ENCODE measurements at regions not wholly inside any gene's neighbourhood (a gene's known extent, or its start where the extent isn't known, plus 50 kb on each side); places are given as distances from the start of the nearest gene placed in this dataset.

GRCh38 chr18:41353777-41354528 lies 601.1 kb upstream of the PIK3C3 start:
- DNase-seq (ENCODE audit: low spot score), result no peak

GRCh38 chr18:41351430-41351829 lies 603.6 kb upstream of the PIK3C3 start:
- DNase-seq (ENCODE audit: low spot score), result no peak

- no peak for DNase-seq (ENCODE audit: low spot score)
Observed at GRCh38 chr18:41347057-41347456, 608.0 kb upstream of the PIK3C3 start.

GRCh38 chr18:41343808-41344207 lies 611.2 kb upstream of the PIK3C3 start:
- DNase-seq (ENCODE audit: low spot score), result no peak

GRCh38 chr18:41338341-41338740 lies 616.7 kb upstream of the PIK3C3 start:
- no peak for DNase-seq (ENCODE audit: low spot score)

GRCh38 chr18:41331661-41332060 lies 623.4 kb upstream of the PIK3C3 start:
- no peak for DNase-seq (ENCODE audit: low spot score)

GRCh38 chr18:41326311-41326710 lies 628.7 kb upstream of the PIK3C3 start:
- DNase-seq (ENCODE audit: low spot score), result no peak

GRCh38 chr18:41324934-41325333 lies 630.1 kb upstream of the PIK3C3 start:
- DNase-seq (ENCODE audit: low spot score), result no peak

GRCh38 chr18:41324020-41324791 lies 630.8 kb upstream of the PIK3C3 start:
- no peak for DNase-seq (ENCODE audit: low spot score)

GRCh38 chr18:41323044-41323443 lies 632.0 kb upstream of the PIK3C3 start:
- no peak for DNase-seq (ENCODE audit: low spot score)

- DNase-seq (ENCODE audit: low spot score), result no peak
Observed at GRCh38 chr18:41320100-41320499, 634.9 kb upstream of the PIK3C3 start.

- DNase-seq (ENCODE audit: low spot score), result no peak
Observed at GRCh38 chr18:41315134-41315533, 639.9 kb upstream of the PIK3C3 start.

GRCh38 chr18:41311571-41312547 lies 643.2 kb upstream of the PIK3C3 start:
- no peak for DNase-seq (ENCODE audit: low spot score)

GRCh38 chr18:41297740-41298139 lies 657.3 kb upstream of the PIK3C3 start:
- DNase-seq (ENCODE audit: low spot score), result no peak

- no peak for DNase-seq (ENCODE audit: low spot score)
Observed at GRCh38 chr18:41269294-41269693, 685.7 kb upstream of the PIK3C3 start.

GRCh38 chr18:41268271-41268670 lies 686.8 kb upstream of the PIK3C3 start:
- no peak for DNase-seq (ENCODE audit: low spot score)

- DNase-seq (ENCODE audit: low spot score), result no peak
Observed at GRCh38 chr18:41266616-41267015, 688.4 kb upstream of the PIK3C3 start.

GRCh38 chr18:41266204-41266603 lies 688.8 kb upstream of the PIK3C3 start:
- DNase-seq (ENCODE audit: low spot score), result no peak

- no peak for DNase-seq (ENCODE audit: low spot score)
Observed at GRCh38 chr18:41265047-41265446, 690.0 kb upstream of the PIK3C3 start.

GRCh38 chr18:41263956-41264355 lies 691.1 kb upstream of the PIK3C3 start:
- no peak for DNase-seq (ENCODE audit: low spot score)

- DNase-seq (ENCODE audit: low spot score), result no peak
Observed at GRCh38 chr18:41262688-41263087, 692.3 kb upstream of the PIK3C3 start.

- no peak for DNase-seq (ENCODE audit: low spot score)
Observed at GRCh38 chr18:41244591-41245037, 710.4 kb upstream of the PIK3C3 start.

Measured in CD4-positive, alpha-beta T cell treated with Interleukin-15 for 4 hours (primary cell).